ENCODE measurements at regions not wholly inside any gene's neighbourhood (a gene's known extent, or its start where the extent isn't known, plus 50 kb on each side); places are given as distances from the start of the nearest gene placed in this dataset.

- DNase-seq, result no peak
Observed at GRCh38 chr4:71243091-71243833, 95.6 kb upstream of the SLC4A4 start.

DNA sequence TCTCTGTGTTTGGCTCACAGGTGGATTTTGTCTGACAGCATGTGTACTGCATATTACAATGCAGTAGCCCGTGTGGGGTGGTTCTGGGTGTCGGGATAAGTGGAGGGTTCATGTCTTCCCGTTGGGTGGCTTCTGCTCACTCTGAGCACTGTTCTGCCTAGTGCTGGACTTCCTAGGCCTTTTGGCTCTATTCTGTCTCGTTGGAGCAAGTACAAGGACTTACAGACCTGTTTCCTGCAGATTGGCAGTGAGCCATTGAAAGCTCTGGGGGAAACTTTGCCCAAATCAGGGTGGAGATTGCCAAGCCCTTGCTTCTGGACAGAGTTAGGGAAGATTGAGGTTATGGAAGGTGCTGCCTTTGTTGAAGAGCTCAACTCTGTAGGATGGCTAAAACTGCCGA, 91.1 kb upstream of the SLC4A4 start:
- no peak for DNase-seq

DNA sequence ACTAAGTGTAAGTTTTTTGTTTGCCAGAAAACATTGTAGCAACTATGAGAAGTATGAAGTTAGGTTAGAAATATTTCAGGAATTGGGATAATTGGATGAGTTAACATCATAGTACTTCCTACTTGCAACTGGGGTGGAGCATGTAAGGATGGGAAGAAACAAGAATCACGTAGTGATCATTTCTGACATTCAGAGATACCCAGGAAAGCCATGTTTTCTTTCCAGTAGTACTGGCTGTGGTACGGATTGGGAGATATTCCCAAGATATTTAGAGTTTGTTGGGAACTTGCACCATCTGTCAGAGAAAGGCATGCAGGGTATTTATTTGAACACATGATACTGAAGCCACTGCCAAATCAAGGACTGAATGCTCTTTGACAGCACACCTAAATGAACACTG, 87.6 kb upstream of the SLC4A4 start:
- no peak for DNase-seq

DNA sequence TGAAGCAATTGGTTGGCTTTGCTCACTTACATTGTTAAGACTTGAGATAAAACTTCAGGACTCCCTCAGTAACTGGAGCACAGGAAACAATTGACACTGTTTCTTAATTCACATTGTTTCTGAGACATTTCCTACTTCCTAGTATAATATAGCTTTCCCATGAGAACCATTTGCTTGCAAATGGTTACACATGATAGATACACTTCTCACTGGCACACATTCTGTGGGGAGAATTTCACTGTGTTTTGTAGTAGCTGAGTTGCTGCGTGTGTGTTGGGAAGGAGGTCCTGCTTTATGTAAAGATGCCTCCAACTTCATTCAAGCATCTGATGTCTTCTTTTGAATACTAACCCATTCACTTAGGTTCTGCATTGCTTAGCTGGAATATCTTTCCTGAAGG, 85.3 kb upstream of the SLC4A4 start:
- DNase-seq, result no peak

DNA sequence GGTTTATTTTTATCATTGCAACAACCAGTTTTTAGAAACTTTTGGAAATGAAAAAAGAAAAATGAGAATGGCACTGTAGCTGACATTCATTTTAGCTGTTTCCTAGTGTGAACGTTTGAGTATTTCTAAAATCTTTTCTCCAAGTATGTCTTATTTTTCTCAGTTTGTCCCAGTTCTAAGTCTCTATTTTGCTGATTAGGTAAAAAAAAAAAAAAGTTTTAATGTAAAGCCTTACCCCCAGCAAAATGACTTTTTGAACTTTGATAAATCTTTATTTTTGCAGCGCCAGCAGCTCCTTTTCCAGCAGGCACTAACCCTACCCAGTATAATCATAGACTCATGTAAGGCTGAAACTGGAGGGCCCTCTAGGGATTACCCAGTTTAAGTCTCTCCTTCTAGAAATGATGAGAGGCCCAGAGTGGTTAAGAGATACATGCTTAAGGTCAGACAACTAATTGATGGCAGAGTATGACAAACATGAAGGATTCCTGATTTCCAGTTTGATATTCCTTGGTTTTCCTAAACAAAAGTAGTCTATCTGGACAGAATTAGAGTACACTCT, 84.3 kb upstream of the SLC4A4 start:
- DNase-seq, result no peak

- no peak for DNase-seq
Observed at GRCh38 chr4:71255976-71256375, 82.8 kb upstream of the SLC4A4 start.

- no peak for DNase-seq
Observed at GRCh38 chr4:71257761-71258160, 81.1 kb upstream of the SLC4A4 start.

DNA sequence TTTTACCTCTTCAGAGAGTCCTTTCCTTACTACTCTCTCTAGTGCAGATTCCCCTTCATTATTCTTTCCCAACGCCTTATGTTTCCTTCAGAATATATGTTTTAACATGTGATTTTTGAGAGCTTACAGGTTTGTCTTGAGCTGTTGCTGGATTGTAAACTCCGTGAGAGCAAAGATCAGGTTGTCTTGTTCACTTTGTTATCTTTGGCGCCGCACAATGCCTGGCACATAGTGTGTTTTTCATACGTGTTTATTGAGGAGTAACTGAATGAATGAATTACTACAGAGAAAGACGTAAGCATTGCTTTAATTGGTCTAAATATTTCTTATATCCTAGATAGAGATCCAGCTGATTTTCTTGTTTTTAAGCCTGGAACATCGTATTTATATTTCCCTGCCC, 80.5 kb upstream of the SLC4A4 start:
- DNase-seq, result no peak

- DNase-seq, result no peak
Observed at GRCh38 chr4:71259280-71259679, 79.5 kb upstream of the SLC4A4 start.

- DNase-seq, result no peak
Observed at GRCh38 chr4:71259911-71260331, 78.9 kb upstream of the SLC4A4 start.

DNA sequence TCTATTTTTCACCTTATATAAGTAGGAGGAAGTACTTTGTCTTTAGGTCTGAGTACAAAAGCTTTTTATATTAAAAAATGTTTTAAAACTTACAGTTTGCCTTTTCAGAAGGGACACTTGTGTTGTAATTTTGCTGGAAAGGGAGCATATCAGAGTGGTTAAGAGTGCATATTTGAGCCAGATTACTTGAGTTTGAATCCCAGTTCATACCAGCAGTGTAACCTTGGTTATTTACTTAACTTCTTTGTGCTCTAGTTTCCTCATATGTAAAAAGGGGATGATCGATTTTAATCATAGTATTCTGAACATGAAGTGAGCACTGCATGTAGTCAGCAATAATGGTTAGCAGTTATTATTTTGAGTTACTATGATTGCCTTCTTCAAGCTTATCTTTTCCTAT, 78.3 kb upstream of the SLC4A4 start:
- no peak for DNase-seq

- no peak for DNase-seq
Observed at GRCh38 chr4:71261001-71261400, 77.8 kb upstream of the SLC4A4 start.

GRCh38 chr4:71261633-71262121, 77.1 kb upstream of the SLC4A4 start:
- no peak for DNase-seq

- no peak for DNase-seq
Observed at GRCh38 chr4:71262161-71262560, 76.7 kb upstream of the SLC4A4 start.

DNA sequence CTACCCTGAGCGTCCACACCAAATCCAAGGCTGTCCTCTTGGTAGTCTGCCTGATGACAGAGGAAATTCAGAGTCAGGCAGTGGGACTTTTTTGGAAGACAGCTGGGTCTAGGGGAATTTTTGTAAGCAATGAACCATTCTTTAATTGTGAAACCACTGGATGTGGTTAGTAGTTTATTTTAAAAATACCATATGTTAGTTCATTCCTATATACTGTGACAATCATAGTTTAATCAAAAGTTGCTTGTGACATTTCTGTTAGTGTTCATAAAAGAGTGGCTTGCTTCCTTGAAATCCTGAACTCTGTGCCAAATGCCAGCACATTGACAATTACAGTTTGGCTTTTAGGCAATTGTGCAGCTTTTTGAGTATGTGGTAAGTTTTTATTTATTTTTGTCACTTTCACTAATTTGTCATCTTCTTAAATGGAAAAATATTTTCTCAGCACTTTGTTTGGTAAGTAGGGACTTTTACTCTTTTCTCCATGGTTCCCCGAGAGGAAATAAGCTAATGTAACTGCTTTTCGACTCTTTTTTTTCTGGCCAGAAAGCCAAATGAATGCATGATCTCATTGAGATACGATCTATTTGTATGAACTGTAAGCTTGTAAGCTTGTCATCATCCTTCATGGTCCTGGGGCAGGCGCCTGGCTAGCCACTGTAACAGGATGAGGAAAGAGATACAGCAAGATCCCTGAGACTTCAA, 72.6 kb upstream of the SLC4A4 start:
- no peak for DNase-seq

GRCh38 chr4:71267244-71267643, 71.6 kb upstream of the SLC4A4 start:
- DNase-seq, result no peak

- DNase-seq, result no peak
Observed at GRCh38 chr4:71268166-71268565, 70.7 kb upstream of the SLC4A4 start.

- no peak for DNase-seq
Observed at GRCh38 chr4:71269233-71269632, 69.6 kb upstream of the SLC4A4 start.

DNA sequence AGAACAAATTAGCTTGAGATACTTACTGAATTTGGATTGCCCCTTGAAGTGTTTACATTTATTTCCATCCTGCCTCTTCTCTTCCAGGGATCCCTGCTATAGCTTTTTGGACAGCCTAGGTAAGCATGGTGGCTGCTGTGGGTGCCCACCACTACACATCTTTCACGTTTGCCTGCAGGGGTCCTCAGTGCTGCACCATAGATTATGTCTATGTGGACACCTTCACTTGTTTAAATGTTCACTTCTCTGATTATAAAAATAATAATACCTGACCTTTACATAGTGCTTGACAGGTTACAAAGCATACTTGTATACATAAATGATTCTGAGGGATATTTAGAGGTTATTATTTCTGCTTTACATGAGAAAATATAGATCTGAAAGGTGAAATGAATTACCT, 67.9 kb upstream of the SLC4A4 start:
- DNase-seq, result no peak

- DNase-seq, result no peak
Observed at GRCh38 chr4:71272976-71273375, 65.8 kb upstream of the SLC4A4 start.

GRCh38 chr4:71275004-71275403, 63.8 kb upstream of the SLC4A4 start:
- no peak for DNase-seq

DNA sequence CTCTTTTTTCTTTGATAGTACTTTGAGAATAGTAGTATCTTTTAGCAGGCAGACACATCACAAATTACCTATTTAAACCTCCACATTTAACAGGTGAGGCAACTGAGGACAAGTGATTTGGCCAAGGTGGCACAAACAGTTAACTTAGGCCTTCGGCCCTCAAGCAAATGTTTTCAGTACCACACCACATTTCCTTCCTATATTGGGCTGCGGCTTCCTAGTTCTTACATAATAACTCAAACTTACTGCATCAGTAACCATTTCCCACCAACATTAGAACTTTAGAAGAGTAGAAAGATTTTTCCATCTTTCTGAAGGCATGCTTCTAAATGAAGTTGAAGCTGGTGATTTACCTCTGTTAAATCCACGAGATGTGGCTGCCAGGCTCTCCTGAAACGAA, 63.2 kb upstream of the SLC4A4 start:
- DNase-seq, result no peak

- DNase-seq, result no peak
Observed at GRCh38 chr4:71277353-71277752, 61.5 kb upstream of the SLC4A4 start.

DNA sequence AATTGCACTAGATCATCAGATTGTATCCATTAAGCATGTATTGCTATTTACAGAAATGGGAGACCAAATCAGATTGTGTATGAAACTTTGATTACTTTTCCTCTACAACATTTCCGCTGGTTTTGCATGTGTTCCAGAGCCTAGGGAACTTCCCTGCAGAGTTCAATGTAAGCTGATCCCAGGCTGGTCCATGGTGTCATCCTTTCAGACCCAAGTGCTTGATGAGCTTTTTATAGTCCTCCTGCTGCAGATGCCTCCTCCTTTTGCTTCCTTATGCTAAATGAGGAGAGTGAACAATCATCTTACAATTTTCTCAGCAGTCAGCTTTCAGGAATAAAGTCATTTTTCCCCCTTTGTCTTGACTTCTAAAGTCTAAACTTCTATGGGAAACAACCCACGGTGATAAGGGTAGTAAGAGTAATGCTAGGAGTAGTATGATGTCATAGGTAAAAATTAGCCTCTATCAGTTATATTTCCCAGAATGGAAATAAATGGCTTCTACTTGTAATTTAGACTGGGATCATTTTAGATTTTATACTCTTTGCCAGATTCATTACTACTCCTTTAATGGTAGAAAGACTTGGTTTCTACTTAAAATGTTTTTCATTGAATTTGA, 55.1 kb upstream of the SLC4A4 start:
- no peak for DNase-seq
